Activated B cell treated with CpG ODN at 0.5 μM for 24 hours (primary cell): ENCODE measurements at regions not wholly inside any gene's neighbourhood (a gene's known extent, or its start where the extent isn't known, plus 50 kb on each side); places are given as distances from the start of the nearest gene placed in this dataset.

Experiments
- ATAC-seq: fragments of 200-7000 bp; cut with Tn5 transposase; one replicate; pipeline ENCODE4 v1.10.0; 2021; ENCODE audit warnings: low read depth, mild to moderate bottlenecking, moderate library complexity
- CTCF ChIA-PET: fragments of 350-600 bp; sonication (Branson Sonifier 250); formaldehyde crosslinking; loops from one replicate; lab custom pipeline; 2021; ENCODE audit warnings: antibody characterized with exemption; lab: Charles Lee
- POLR2A ChIA-PET: fragments of 350-600 bp; sonication (Branson Sonifier 250); formaldehyde crosslinking; loops from one replicate; lab custom pipeline; 2021; ENCODE audit warnings: antibody characterized with exemption; lab: Charles Lee
- DNase-seq: peaks from one replicate; pipeline ENCODE4 v3.0.0; 2022
- H3K27ac Mint-ChIP-seq: one replicate; pipeline ENCODE4 v1.8.0; 2020; ENCODE audit warnings: mixed read lengths
- H3K27me3 Mint-ChIP-seq: one replicate; pipeline ENCODE4 v1.8.0; 2021; ENCODE audit warnings: mixed read lengths
- H3K36me3 Mint-ChIP-seq: one replicate; pipeline ENCODE4 v1.8.0; 2021; ENCODE audit warnings: low read depth, mixed read lengths
- H3K4me1 Mint-ChIP-seq: one replicate; pipeline ENCODE4 v1.8.0; 2021; ENCODE audit warnings: mixed read lengths
- H3K4me3 Mint-ChIP-seq: one replicate; pipeline ENCODE4 v1.8.0; 2020; ENCODE audit warnings: mild to moderate bottlenecking, mixed read lengths
- H3K9me3 Mint-ChIP-seq: one replicate; pipeline ENCODE4 v1.8.0; 2020; ENCODE audit warnings: mixed read lengths
- CTCF ChIP-seq: fragments of 200-600 bp; IDR thresholded peaks from one replicate; pipeline ENCODE4 v1.8.0; 2022; ENCODE audit warnings: antibody characterized with exemption, mild to moderate bottlenecking
- intact Hi-C: fragments of 100-400 bp; cut with micrococcal nuclease; formaldehyde crosslinking; loops from one replicate; pipeline ENCODE4 v1.15.1; 2024

DNA sequence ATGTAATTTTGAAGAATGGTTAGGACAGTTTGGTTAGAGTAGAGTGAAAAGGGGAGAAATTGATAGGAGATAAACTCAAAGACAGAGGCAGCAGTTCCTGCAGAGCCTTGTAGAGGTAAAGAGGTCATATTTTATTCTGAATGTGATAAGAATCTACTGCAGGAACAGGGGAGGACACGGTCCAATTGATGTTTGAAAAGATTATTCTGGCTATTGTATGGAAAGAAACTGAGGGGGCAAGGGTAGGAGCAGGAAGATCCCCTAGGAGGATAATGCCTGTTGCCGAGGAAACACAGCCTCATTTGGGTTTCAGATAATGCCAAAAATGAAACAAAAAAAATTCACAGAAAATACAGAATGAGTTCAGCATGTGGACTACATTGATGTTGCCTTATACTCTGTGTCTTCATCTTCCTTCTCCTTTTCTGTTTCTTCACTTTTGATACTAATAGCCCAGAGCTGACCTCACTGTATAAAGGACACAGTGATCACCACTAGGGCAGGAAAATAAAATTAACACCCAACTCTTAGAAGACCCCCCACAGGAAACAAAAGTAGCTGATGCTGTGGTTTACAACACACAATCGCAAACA, 454.6 kb upstream of the UBE2E2 start:
- intact Hi-C loops, result no loop called here
- H3K4me1 Mint-ChIP-seq, result no peaks in the 10 kb centered on the region
- H3K36me3 Mint-ChIP-seq, result no peaks in the 10 kb centered on the region
- DNase-seq (no peak), ATAC-seq (no peak)
- ChIA-PET POLR2A (no interaction called here), CTCF (no interaction called here)
- peaks cover 5% of the 10 kb centered on the region for H3K27me3 Mint-ChIP-seq
- no peak overlapping the region for H3K4me3 Mint-ChIP-seq
- peaks cover 2% of the 10 kb centered on the region for H3K9me3 Mint-ChIP-seq
- no peak for TF ChIP-seq CTCF
- no peak overlapping the region for H3K27ac Mint-ChIP-seq

DNA sequence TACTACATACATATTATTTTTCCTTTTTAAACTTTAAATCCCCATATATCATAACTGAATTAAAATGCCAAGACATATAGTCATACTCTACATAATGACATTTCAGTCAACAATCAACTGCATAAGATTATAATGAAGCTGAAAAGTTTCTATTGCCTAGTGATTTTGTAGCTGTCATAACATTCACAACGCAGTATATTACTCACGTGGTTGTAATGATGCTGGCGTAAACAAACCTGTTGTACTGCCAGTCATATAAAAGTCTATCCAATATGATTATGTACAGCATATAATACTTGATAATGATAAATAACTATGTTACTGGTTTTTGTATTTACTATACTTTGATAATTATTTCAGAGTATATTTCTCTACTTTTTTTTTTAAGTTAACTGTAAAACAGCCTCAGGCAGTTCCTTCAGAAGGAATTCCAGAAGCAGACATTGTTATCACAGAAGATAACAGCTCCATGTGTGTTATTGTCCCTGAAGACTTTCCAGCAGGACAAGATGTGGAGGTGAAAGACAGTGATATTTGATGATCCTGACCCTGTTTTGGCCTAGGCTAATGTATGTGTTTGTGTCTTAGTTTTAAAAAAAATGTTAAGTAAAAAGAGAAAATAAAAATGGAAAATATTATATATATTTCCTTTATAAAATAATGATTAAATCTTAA, 443.4 kb upstream of the UBE2E2 start:
- ChIA-PET CTCF (no interaction called here), POLR2A (no interaction called here)
- Mint-ChIP-seq H3K27ac (no peak overlapping the region), H3K4me1 (no peaks in the 10 kb centered on the region), H3K9me3 (peaks cover 14% of the 10 kb centered on the region), H3K36me3 (no peaks in the 10 kb centered on the region), H3K27me3 (no peaks in the 10 kb centered on the region), H3K4me3 (no peak overlapping the region)
- no peak for TF ChIP-seq CTCF
- intact Hi-C loops, result no loop called here
- no peak for ATAC-seq
- DNase-seq, result no peak

DNA sequence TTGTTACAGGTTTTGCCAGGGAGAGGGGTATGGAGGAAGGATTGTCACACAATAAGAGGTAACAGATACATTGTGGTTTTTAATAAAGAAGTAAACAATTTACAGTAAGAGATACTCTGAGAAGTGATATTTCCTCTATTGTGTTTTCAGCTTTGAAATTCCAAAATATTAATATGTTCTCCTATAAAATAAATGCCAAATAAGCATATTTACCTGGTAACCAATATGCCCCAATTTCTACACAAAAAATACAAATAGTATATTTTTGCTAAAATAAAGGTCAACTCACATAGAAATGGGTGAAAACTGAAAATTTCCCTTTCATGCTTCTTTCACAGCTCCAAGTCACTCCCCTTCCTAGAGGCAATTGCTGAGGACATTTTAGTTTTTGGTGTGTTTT, 437.4 kb upstream of the UBE2E2 start:
- Mint-ChIP-seq H3K27me3 (no peaks in the 10 kb centered on the region), H3K4me1 (no peaks in the 10 kb centered on the region), H3K9me3 (peaks cover 5% of the 10 kb centered on the region), H3K36me3 (no peaks in the 10 kb centered on the region), H3K4me3 (no peak overlapping the region), H3K27ac (no peak overlapping the region)
- DNase-seq (no peak), ATAC-seq (no peak)
- intact Hi-C loops, result no loop called here
- POLR2A ChIA-PET, result no interaction called here
- TF ChIP-seq CTCF, result no peak
- CTCF ChIA-PET, result no interaction called here

DNA sequence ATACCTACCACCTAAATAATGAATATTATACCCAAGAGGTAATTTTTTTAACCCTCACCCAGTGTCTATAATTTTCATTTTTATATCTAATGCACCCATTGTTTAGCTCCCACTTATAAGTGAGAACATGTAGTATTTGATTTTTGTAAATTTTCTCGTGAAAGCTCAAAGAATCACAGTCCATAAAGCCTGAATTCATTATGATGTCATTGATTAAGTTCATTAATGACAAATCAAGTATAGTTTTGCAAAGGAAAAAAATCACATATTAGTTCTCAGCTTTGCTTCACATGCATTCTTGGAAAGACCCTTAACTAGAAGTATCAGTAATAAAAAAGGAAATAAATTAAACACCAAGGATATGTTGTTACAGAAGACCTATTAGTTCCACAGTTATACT, 425.3 kb upstream of the UBE2E2 start:
- no peak for ATAC-seq
- H3K4me3 Mint-ChIP-seq, result no peak overlapping the region
- H3K27ac Mint-ChIP-seq, result no peak overlapping the region
- ChIA-PET CTCF (no interaction called here), POLR2A (no interaction called here)
- no peak for DNase-seq
- H3K27me3 Mint-ChIP-seq, result no peaks in the 10 kb centered on the region
- H3K36me3 Mint-ChIP-seq, result no peaks in the 10 kb centered on the region
- TF ChIP-seq CTCF, result no peak
- peaks cover under 1% of the 10 kb centered on the region for H3K9me3 Mint-ChIP-seq
- H3K4me1 Mint-ChIP-seq, result no peaks in the 10 kb centered on the region
- intact Hi-C loops, result no loop called here

DNA sequence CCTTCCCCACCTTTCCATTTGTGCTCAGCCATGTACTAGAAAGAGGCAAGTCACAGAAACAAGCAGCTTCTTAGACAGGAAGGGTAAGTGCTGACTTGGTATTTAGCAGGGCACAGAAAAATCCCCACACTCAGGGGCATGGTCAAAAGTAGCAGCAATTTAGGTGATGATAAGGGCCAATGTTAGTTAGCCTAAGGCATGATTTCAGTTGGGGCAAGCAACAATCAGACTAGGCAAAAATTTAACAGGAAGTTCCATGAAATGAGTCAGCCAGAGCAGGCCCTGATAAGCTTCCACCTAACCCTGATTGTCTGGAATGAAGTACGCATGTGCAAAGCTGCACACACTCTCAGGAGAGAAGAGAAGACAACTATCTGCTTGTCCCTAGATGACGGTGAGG, 423.4 kb upstream of the UBE2E2 start:
- H3K27me3 Mint-ChIP-seq, result no peaks in the 10 kb centered on the region
- H3K9me3 Mint-ChIP-seq, result peaks cover 16% of the 10 kb centered on the region
- POLR2A ChIA-PET, result interaction anchor here (0.6 kb wide), 1 partner anchor 831 kb away, joined by 6 read pairs; no protein-coding TSS in a partner anchor
- no peaks in the 10 kb centered on the region for H3K4me1 Mint-ChIP-seq
- peaks cover 1% of the 10 kb centered on the region for H3K36me3 Mint-ChIP-seq
- TF ChIP-seq CTCF, result no peak
- H3K4me3 Mint-ChIP-seq, result no peak overlapping the region
- intact Hi-C loops, result no loop called here
- no peak overlapping the region for H3K27ac Mint-ChIP-seq
- DNase-seq, result no peak
- CTCF ChIA-PET, result no interaction called here
- no peak for ATAC-seq
